ENCODE measurements at regions not wholly inside any gene's neighbourhood (a gene's known extent, or its start where the extent isn't known, plus 50 kb on each side); places are given as distances from the start of the nearest gene placed in this dataset.

DNA sequence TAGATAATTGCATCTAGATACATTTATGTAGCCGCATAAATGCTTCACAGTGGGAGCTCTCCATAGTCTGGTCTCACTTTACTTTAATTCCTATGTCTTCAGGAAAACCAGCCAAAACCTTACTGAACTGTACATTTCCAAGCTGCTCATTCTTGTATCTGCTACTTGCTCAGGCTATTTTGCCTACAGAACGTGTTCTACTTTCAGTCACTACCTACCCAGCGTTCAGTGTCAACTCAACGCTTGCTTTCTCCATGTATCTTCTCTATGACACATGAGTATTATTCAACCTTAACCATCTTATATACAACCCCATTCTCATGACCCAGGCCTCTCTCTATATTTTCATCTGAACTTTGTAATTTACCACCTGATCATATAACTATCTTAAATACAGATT lies 101.9 kb downstream of the KLF12 start:
- peaks cover 0 to 6% (median 2%) of the 10 kb centered on the region in 4 donors for H3K4me1 ChIP-seq
- no peak overlapping the region for H3K27ac ChIP-seq (replicated peaks in 1 of 4)
- no peaks in the 10 kb centered on the region for H3K36me3 ChIP-seq
- intact Hi-C loops (cut with DNase I), result no loop called here
- no peak overlapping the region for H3K4me3 ChIP-seq
- H3K27me3 ChIP-seq, result no peaks in the 10 kb centered on the region
- no peaks in the 10 kb centered on the region for H3K9me3 ChIP-seq
- no peak for DNase-seq (ENCODE audit: extremely low spot score)
- TF ChIP-seq EP300 (IDR thresholded peaks at IDR 0.05), result no peak
- no peak for TF ChIP-seq POLR2AphosphoS5 (IDR thresholded peaks at IDR 0.05)
- TF ChIP-seq, protein P1, sequence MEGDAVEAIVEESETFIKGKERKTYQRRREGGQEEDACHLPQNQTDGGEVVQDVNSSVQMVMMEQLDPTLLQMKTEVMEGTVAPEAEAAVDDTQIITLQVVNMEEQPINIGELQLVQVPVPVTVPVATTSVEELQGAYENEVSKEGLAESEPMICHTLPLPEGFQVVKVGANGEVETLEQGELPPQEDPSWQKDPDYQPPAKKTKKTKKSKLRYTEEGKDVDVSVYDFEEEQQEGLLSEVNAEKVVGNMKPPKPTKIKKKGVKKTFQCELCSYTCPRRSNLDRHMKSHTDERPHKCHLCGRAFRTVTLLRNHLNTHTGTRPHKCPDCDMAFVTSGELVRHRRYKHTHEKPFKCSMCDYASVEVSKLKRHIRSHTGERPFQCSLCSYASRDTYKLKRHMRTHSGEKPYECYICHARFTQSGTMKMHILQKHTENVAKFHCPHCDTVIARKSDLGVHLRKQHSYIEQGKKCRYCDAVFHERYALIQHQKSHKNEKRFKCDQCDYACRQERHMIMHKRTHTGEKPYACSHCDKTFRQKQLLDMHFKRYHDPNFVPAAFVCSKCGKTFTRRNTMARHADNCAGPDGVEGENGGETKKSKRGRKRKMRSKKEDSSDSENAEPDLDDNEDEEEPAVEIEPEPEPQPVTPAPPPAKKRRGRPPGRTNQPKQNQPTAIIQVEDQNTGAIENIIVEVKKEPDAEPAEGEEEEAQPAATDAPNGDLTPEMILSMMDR (IDR thresholded peaks at IDR 0.05), result no peak
- no peak for TF ChIP-seq POLR2A (IDR thresholded peaks at IDR 0.05; ENCODE audit: low read depth)
- WGBS, result 92% methylated on average over 4 of the region's 4 CpGs

GRCh38 chr13:74027161-74027779 lies 106.9 kb downstream of the KLF12 start:
- Histone ChIP-seq H3K4me3 (no peak overlapping the region), H3K27ac (replicated peaks in 1 of 4) (no peak overlapping the region), H3K36me3 (no peaks in the 10 kb centered on the region), H3K4me1 (peaks cover 0 to 7% (median 5%) of the 10 kb centered on the region in 4 donors), H3K27me3 (no peaks in the 10 kb centered on the region), H3K9me3 (no peaks in the 10 kb centered on the region)
- TF ChIP-seq EP300 (IDR thresholded peaks at IDR 0.05) (no peak), POLR2AphosphoS5 (IDR thresholded peaks at IDR 0.05) (no peak), POLR2A (IDR thresholded peaks at IDR 0.05; ENCODE audit: low read depth) (no peak)
- TF ChIP-seq, protein P1 (IDR thresholded peaks at IDR 0.05), result no peak
- intact Hi-C loops (cut with DNase I), result no loop called here
- WGBS, result 93% methylated on average over 4 of the region's 4 CpGs
- no peak for DNase-seq (ENCODE audit: extremely low spot score)

DNA sequence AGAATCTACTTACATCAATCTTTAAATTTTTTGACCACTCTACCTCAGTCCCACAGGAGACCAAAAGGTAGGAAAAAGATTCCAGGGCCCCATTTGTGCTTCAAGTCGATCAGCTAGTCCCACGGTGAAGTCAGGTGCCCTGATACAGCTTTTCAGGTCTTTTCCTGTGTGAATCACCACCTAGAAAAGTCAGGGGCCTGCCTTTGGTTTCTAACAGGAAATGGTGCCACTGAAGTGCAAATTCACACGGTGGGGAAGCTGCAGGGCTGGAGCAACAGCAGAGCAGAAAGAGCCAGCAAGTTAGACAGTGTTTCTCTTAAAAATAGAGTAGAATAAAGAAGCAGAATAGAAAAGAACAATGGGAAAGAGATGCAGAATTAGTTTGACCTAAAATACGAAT lies 107.5 kb downstream of the KLF12 start:
- no peaks in the 10 kb centered on the region for H3K36me3 ChIP-seq
- H3K9me3 ChIP-seq, result no peaks in the 10 kb centered on the region
- H3K27ac ChIP-seq (replicated peaks in 1 of 4), result no peak overlapping the region
- intact Hi-C loops (cut with DNase I), result no loop called here
- no peak for DNase-seq (ENCODE audit: extremely low spot score)
- WGBS, result 59% methylated on average over 4 of the region's 4 CpGs
- H3K4me3 ChIP-seq, result no peak overlapping the region
- no peaks in the 10 kb centered on the region for H3K27me3 ChIP-seq
- TF ChIP-seq, protein P1 (IDR thresholded peaks at IDR 0.05), result no peak
- TF ChIP-seq POLR2A (IDR thresholded peaks at IDR 0.05; ENCODE audit: low read depth) (no peak), EP300 (IDR thresholded peaks at IDR 0.05) (no peak), POLR2AphosphoS5 (IDR thresholded peaks at IDR 0.05) (no peak)
- H3K4me1 ChIP-seq, result peaks cover 0 to 7% (median 5%) of the 10 kb centered on the region in 4 donors

DNA sequence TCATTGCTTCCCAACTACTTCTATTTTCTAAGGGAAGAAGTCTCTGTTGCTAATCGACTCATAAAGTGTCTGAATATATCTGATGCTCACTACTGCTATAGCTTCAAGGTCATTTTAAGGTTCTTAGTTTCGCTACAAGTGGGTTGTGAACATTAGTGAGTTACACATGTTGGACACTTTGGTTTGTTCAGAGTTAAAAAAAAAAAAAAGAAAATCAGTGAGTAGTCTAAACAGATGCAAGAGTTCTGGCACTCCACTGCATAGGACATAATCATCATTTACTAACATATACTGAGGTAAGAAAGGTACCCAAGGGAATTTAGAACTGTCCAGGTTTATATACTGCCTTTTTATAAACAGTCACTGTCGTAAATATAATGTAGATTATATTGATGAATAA lies 108.8 kb downstream of the KLF12 start:
- H3K9me3 ChIP-seq, result no peaks in the 10 kb centered on the region
- H3K27me3 ChIP-seq, result no peaks in the 10 kb centered on the region
- no peak overlapping the region for H3K27ac ChIP-seq (replicated peaks in 1 of 4)
- H3K4me1 ChIP-seq, result peaks cover 0 to 7% (median 5%) of the 10 kb centered on the region in 4 donors
- no peak for DNase-seq (ENCODE audit: extremely low spot score)
- TF ChIP-seq EP300 (IDR thresholded peaks at IDR 0.05) (no peak), POLR2AphosphoS5 (IDR thresholded peaks at IDR 0.05) (no peak), POLR2A (IDR thresholded peaks at IDR 0.05; ENCODE audit: low read depth) (no peak)
- TF ChIP-seq, protein P1 (IDR thresholded peaks at IDR 0.05), result no peak
- intact Hi-C loops (cut with DNase I), result no loop called here
- H3K4me3 ChIP-seq, result no peak overlapping the region
- H3K36me3 ChIP-seq, result no peaks in the 10 kb centered on the region
- WGBS, result 74% methylated on average over 3 of the region's 3 CpGs

DNA sequence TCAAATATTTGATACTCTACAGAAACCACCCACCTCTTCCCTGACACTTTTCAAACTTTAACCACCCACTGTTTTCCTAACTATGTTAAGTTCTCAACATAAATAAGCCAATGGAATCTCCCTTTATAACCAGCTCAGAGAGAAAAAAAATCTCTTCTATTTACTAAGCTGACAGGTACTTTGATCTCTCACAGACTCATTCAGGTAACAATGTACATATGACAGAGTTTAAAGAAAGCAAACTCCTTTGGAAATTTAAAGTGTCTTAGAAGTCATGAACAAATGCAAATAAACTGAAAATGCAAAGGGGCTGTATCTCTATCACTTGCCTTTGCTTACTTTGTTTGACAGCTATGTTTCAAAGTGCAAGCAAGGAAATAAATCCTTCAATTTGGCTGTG lies 109.3 kb downstream of the KLF12 start:
- Histone ChIP-seq H3K4me3 (no peak overlapping the region), H3K9me3 (no peaks in the 10 kb centered on the region), H3K36me3 (no peaks in the 10 kb centered on the region), H3K4me1 (peaks cover 0 to 7% (median 5%) of the 10 kb centered on the region in 4 donors), H3K27me3 (no peaks in the 10 kb centered on the region), H3K27ac (replicated peaks in 1 of 4) (no peak overlapping the region)
- no peak for DNase-seq (ENCODE audit: extremely low spot score)
- intact Hi-C loops (cut with DNase I), result no loop called here
- TF ChIP-seq, protein P1 (IDR thresholded peaks at IDR 0.05), result no peak
- TF ChIP-seq POLR2AphosphoS5 (IDR thresholded peaks at IDR 0.05) (no peak), EP300 (IDR thresholded peaks at IDR 0.05) (no peak), POLR2A (IDR thresholded peaks at IDR 0.05; ENCODE audit: low read depth) (no peak)

Data from esophagus muscularis mucosa (tissue), 4 donors.